Upper lobe of left lung (tissue), 6 donors: ENCODE measurements at regions not wholly inside any gene's neighbourhood (a gene's known extent, or its start where the extent isn't known, plus 50 kb on each side); places are given as distances from the start of the nearest gene placed in this dataset.

Experiments used
- ATAC-seq, 2 donors: fragments of 200-7000 bp; cut with Tn5 transposase; one replicate each; pipeline ENCODE4 v1.9.1; 2022; ENCODE audit warnings: mild to moderate bottlenecking in 2 of 2, moderate library complexity in 2 of 2; ENCODE audit not compliant: low FRiP score in 2 of 2
- DNase-seq, 2 donors: peaks; one replicate each; pipeline ENCODE4 v3.0.0-alpha.2; 2019 to 2020
- H3K27ac ChIP-seq, 4 donors: fragments of 200-600 bp; sonication (generic); one replicate each; pipeline ENCODE4 v1.5.1; 2016 to 2019
- H3K27me3 ChIP-seq, 4 donors: fragments of 200-600 bp; sonication (generic); one replicate each; pipeline ENCODE4 v1.5.1; 2017 to 2019
- H3K36me3 ChIP-seq, 4 donors: fragments of 200-600 bp; sonication (generic); one replicate each; pipeline ENCODE4 v1.5.1; 2016 to 2019
- H3K4me1 ChIP-seq, 4 donors: fragments of 200-600 bp; sonication (generic); one replicate each; pipeline ENCODE4 v1.5.1; 2018 to 2019
- H3K4me3 ChIP-seq, 4 donors: fragments of 200-600 bp; sonication (generic); one replicate each; pipeline ENCODE4 v1.5.1; 2017 to 2019; ENCODE audit warnings: mild to moderate bottlenecking in 2 of 4, moderate library complexity in 1 of 4
- H3K9me3 ChIP-seq, 4 donors: fragments of 200-600 bp; sonication (generic); one replicate each; pipeline ENCODE4 v1.5.1; 2018 to 2019
- CTCF ChIP-seq, 6 experiments: fragments of 450-650 bp in 4 of 6; fragments of 200-600 bp in 2 of 6; sonication (generic) in 2 of 6; IDR thresholded peaks; one replicate each; pipeline ENCODE4 v1.5.1; 2016 to 2019; ENCODE audit warnings: antibody characterized with exemption in 6 of 6
- EP300 ChIP-seq, 4 donors: sonication (generic); formaldehyde crosslinking; IDR thresholded peaks; one replicate each; pipeline ENCODE4 v1.5.1; 2017; ENCODE audit warnings: antibody characterized with exemption in 4 of 4, control low read depth in 2 of 4
- POLR2A ChIP-seq, 4 donors: fragments of 450-650 bp; IDR thresholded peaks; one replicate each; pipeline ENCODE4 v1.5.1; 2016 to 2017; ENCODE audit warnings: antibody characterized with exemption in 4 of 4, mild to moderate bottlenecking in 2 of 4
- POLR2AphosphoS5 ChIP-seq, 2 donors: sonication (generic); formaldehyde crosslinking; IDR thresholded peaks; one replicate each; pipeline ENCODE4 v1.5.1; 2017; ENCODE audit warnings: antibody characterized with exemption in 2 of 2
- WGBS, 2 donors: methylation state at CpG; one replicate each; pipeline ENCODE4 v1.1.5; 2017 to 2018; 5-methylcytosine and 5-hydroxymethylcytosine counted together
- donor health status: DM: no; HTN: no; CAD: no; lungs with moderate emphysema.
- donor health status: DM: no; HTN: yes; CAD: no; lungs with severe emphysema.

GRCh38 chr22:47781024-47781423 lies 1018.6 kb downstream of the TBC1D22A start:
- Histone ChIP-seq H3K36me3 (no peaks in the 10 kb centered on the region), H3K4me1 (no peaks in the 10 kb centered on the region), H3K4me3 (no peak overlapping the region), H3K27me3 (no peaks in the 10 kb centered on the region), H3K9me3 (peaks cover 0 to 16% (median 4%) of the 10 kb centered on the region in 4 donors), H3K27ac (no peak overlapping the region)
- TF ChIP-seq CTCF (IDR thresholded peaks at IDR 0.05): no peak
- no peak for ATAC-seq
- WGBS, 2 donors: 94 to 98% methylated on average over 8 to 12 of the region's 12 CpGs
- no peak for DNase-seq

- DNase-seq: no peak
- Histone ChIP-seq H3K36me3 (no peaks in the 10 kb centered on the region), H3K9me3 (peaks cover 0 to 10% (median 3%) of the 10 kb centered on the region in 4 donors), H3K4me3 (no peak overlapping the region), H3K4me1 (no peaks in the 10 kb centered on the region), H3K27me3 (no peaks in the 10 kb centered on the region), H3K27ac (no peak overlapping the region)
- WGBS, 2 donors: 89 to 90% methylated on average over 14 of the region's 14 CpGs
- ATAC-seq: no peak
- TF ChIP-seq POLR2A (IDR thresholded peaks at IDR 0.05): no peak
Measured at GRCh38 chr22:47780281-47780875, 1017.9 kb downstream of the TBC1D22A start.

GRCh38 chr22:47779474-47779873 lies 1017.0 kb downstream of the TBC1D22A start:
- no peaks in the 10 kb centered on the region for H3K36me3 ChIP-seq
- ATAC-seq: no peak
- H3K27me3 ChIP-seq: no peaks in the 10 kb centered on the region
- DNase-seq: no peak
- 45 to 51% methylated on average over 7 of the region's 7 CpGs for WGBS, 2 donors
- H3K9me3 ChIP-seq: peaks cover 0 to under 1% (median 0%) of the 10 kb centered on the region in 4 donors
- H3K27ac ChIP-seq: no peak overlapping the region
- no peak overlapping the region for H3K4me3 ChIP-seq
- TF ChIP-seq CTCF (IDR thresholded peaks at IDR 0.05): no peak
- TF ChIP-seq POLR2A (IDR thresholded peaks at IDR 0.05): no peak
- no peak for TF ChIP-seq POLR2AphosphoS5 (IDR thresholded peaks at IDR 0.05)
- no peak for TF ChIP-seq EP300 (IDR thresholded peaks at IDR 0.05)
- no peaks in the 10 kb centered on the region for H3K4me1 ChIP-seq

- Histone ChIP-seq H3K9me3 (no peaks in the 10 kb centered on the region), H3K27ac (no peak overlapping the region), H3K36me3 (no peaks in the 10 kb centered on the region), H3K4me3 (no peak overlapping the region), H3K27me3 (no peaks in the 10 kb centered on the region), H3K4me1 (no peaks in the 10 kb centered on the region)
- DNase-seq (no peak), ATAC-seq (no peak)
- 90 to 94% methylated on average over 13 of the region's 13 CpGs for WGBS, 2 donors
- no peak for TF ChIP-seq POLR2AphosphoS5 (IDR thresholded peaks at IDR 0.05)
- TF ChIP-seq CTCF (IDR thresholded peaks at IDR 0.05): no peak
- no peak for TF ChIP-seq POLR2A (IDR thresholded peaks at IDR 0.05)
- TF ChIP-seq EP300 (IDR thresholded peaks at IDR 0.05): no peak
Measured at GRCh38 chr22:47778160-47778658, 1015.8 kb downstream of the TBC1D22A start.

- Histone ChIP-seq H3K36me3 (no peaks in the 10 kb centered on the region), H3K9me3 (no peaks in the 10 kb centered on the region)
- 42 to 74% methylated on average over 1 of the region's 1 CpG for WGBS, 2 donors
Measured at GRCh38 chr22:47777426-47777825, 1015.0 kb downstream of the TBC1D22A start.

More at GRCh38 chr22:47777426-47777825, 1015.0 kb downstream of the TBC1D22A start:
- no peaks in the 10 kb centered on the region for H3K27me3 ChIP-seq
- TF ChIP-seq POLR2AphosphoS5 (IDR thresholded peaks at IDR 0.05) (no peak), POLR2A (IDR thresholded peaks at IDR 0.05) (no peak), EP300 (IDR thresholded peaks at IDR 0.05) (no peak), CTCF (IDR thresholded peaks at IDR 0.05) (no peak)
- no peak overlapping the region for H3K27ac ChIP-seq
- H3K4me1 ChIP-seq: no peaks in the 10 kb centered on the region
- ATAC-seq (no peak), DNase-seq (no peak)
- H3K4me3 ChIP-seq: no peak overlapping the region
